Right cardiac atrium (tissue), 5 donors: ENCODE measurements at regions not wholly inside any gene's neighbourhood (a gene's known extent, or its start where the extent isn't known, plus 50 kb on each side); places are given as distances from the start of the nearest gene placed in this dataset.

ENCODE experiments used
- ATAC-seq, 2 donors: fragments of 200-7000 bp; cut with Tn5 transposase; one replicate each; pipeline versions ENCODE4 v1.8.0 to v1.9.1; 2020; ENCODE audit warnings: moderate library complexity in 2 of 2, mild to moderate bottlenecking in 1 of 2
- DNase-seq, 3 donors: peaks; one replicate each; pipeline ENCODE4 v3.0.0-alpha.2; 2020
- H3K27ac ChIP-seq: one replicate; pipeline ENCODE4 v1.5.1; 2013; ENCODE audit warnings: mild to moderate bottlenecking, low read length, control low read depth, moderate library complexity
- H3K27me3 ChIP-seq: one replicate; pipeline ENCODE4 v1.6.1; 2013; ENCODE audit not compliant: control insufficient read depth, insufficient read depth
- H3K4me1 ChIP-seq: one replicate; pipeline ENCODE4 v1.6.1; 2013; ENCODE audit warnings: low read length; ENCODE audit not compliant: control insufficient read depth, insufficient read depth
- H3K4me3 ChIP-seq: one replicate; pipeline ENCODE4 v1.5.1; 2013; ENCODE audit warnings: low read length, control low read depth
- H3K9me3 ChIP-seq: one replicate; pipeline ENCODE4 v1.6.1; 2013; ENCODE audit warnings: low read length; ENCODE audit not compliant: control insufficient read depth
- WGBS: extraction: QIAGEN DNeasy Blood & Tissue Kit; methylation state at CpG from one replicate; pipeline ENCODE4 v1.1.7; 2013; 5-methylcytosine and 5-hydroxymethylcytosine counted together
- intact Hi-C, 4 donors: fragments of 100-400 bp; cut with DNase I; formaldehyde crosslinking; loops; one replicate each; pipeline versions ENCODE4 v1.11.0 to v1.14.0; 2022 to 2023
- donor health status: healthy with polysubstance abuse.
- donor health status: DM: no; HTN: yes; CAD: no.
- donor health status: DM: no; HTN: no; CAD: no.
- donor health status: DM: no; HTN: yes; CAD: no; lungs with severe emphysema.
- donor health status: DM: yes; HTN: yes; CAD: no.

DNA sequence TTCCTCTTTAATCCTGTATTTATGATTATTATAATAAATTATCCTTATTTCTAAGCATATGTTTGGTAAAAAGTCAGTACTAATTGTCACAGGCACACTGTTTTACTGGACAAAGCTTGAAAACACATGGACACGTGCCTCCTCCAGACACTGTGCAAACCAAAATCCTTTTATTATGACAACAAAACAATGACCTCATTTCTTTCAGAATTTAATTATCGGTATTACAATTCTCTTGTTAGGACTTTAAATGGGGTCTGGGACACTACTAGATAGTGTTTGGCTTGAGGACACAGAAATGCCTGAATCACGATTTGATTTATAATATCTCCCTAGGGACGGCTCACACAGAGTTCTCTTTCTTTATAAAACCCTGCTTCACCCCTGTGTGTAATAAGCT is 107.3 kb upstream of the IGSF10 start:
- 42% methylated on average over 4 of the region's 4 CpGs for WGBS
- DNase-seq (no peak), ATAC-seq (peak; percentile 35 to 36)
- no peak overlapping the region for H3K27ac ChIP-seq
- H3K4me3 ChIP-seq: no peak overlapping the region
- no peaks in the 10 kb centered on the region for H3K27me3 ChIP-seq
- intact Hi-C loops: no loop called here
- H3K4me1 ChIP-seq: peaks cover 2% of the 10 kb centered on the region
- H3K9me3 ChIP-seq: no peaks in the 10 kb centered on the region

DNA sequence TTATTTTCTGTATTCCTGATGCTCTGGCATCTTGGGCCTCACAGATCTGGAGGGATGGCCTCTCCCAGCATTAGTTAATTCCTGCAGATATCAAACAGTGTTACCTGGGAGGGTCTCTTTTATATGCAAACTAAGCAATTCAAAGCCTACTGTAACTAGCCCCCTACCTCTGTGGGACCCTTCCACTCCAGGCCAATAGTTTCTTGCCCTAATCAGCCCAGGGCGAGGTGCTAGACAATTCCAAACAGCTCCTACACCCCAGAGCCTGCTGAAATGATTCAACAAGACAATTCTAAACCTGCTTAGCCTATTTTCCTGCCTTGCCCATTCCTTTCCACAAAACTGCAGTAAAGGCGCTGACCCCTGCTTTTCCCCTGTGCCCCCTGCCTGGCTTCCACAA is 106.6 kb upstream of the IGSF10 start:
- H3K27ac ChIP-seq: no peak overlapping the region
- no peak for ATAC-seq
- DNase-seq: no peak
- H3K4me1 ChIP-seq: peaks cover 2% of the 10 kb centered on the region
- H3K4me3 ChIP-seq: no peak overlapping the region
- intact Hi-C loops: no loop called here
- no peaks in the 10 kb centered on the region for H3K27me3 ChIP-seq
- 75% methylated on average over 2 of the region's 2 CpGs for WGBS
- no peaks in the 10 kb centered on the region for H3K9me3 ChIP-seq

DNA sequence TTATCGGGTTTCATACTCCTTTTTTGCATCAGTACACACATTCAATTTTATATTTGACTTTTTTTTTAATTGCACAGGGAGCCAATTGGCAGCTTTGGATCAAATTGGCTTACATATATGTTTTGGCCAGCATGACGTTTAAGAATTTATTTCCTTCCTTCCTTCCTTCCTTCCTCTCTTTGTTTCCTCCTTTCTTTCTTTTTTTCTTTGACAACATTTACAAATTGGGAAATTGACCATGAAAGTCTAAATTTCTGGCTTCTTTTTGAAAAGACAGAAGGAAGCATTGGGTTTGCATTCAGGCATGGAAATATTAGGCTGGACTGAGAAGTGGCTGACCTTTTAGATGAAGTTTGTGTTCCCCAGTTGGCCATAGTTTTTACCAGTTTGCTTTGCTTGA is 103.4 kb upstream of the IGSF10 start:
- intact Hi-C loops: no loop called here
- ATAC-seq: no peak

DNA sequence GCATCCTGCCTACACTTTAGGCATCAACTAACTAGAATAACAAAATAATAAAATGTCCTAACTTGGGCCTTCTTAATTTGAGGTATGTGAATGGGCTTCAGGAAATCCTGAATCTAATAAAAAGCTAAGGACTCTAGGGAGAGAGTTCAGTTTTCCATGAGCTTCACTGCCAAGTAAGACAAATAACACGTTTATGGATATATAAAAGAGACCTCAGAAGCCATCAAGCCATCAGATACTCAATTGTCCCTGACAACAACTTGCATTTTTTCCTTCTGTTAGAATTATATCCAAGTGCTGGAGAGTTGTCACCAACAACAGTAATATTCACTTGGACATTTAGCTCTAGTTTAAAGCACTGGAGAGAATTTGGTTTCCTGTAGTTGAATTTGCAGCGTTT is 102.4 kb upstream of the IGSF10 start:
- H3K4me3 ChIP-seq: no peak overlapping the region

More for the DNA sequence above, 103.4 kb upstream of the IGSF10 start:
- no peaks in the 10 kb centered on the region for H3K9me3 ChIP-seq
- WGBS: 58% methylated on average over 2 of the region's 2 CpGs
- DNase-seq: no peak
- H3K4me1 ChIP-seq: peaks cover 2% of the 10 kb centered on the region
- H3K4me3 ChIP-seq: no peak overlapping the region
- H3K27ac ChIP-seq: no peak overlapping the region
- H3K27me3 ChIP-seq: no peaks in the 10 kb centered on the region

DNA sequence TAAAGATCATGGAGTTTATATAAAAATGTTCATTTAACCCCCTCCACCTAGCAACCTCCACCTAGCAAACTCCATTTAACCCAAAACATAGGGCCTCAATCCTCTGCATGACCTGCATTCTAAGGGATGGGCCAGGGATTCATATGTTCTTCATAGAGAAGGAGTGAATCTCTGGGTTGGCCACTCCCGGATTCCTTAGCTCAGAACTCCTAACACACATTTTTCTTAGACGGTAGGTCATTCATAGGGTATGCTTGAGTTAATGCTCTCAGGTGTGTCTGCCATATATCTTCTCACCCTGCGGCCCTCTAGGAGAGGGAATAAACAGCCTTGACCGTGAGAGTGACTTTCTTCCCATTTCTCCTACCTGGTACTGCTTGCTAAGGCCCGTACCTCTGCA is 102.0 kb upstream of the IGSF10 start:
- ATAC-seq (no peak), DNase-seq (no peak)
- Histone ChIP-seq H3K9me3 (no peaks in the 10 kb centered on the region), H3K4me3 (no peak overlapping the region), H3K27ac (no peak overlapping the region), H3K4me1 (no peaks in the 10 kb centered on the region), H3K27me3 (no peaks in the 10 kb centered on the region)
- 95% methylated on average over 5 of the region's 5 CpGs for WGBS
- intact Hi-C loops: no loop called here

More for the DNA sequence above, 102.4 kb upstream of the IGSF10 start:
- no peak overlapping the region for H3K27ac ChIP-seq
- intact Hi-C loops: no loop called here
- WGBS: 49% methylated on average over 2 of the region's 2 CpGs
- H3K4me1 ChIP-seq: no peaks in the 10 kb centered on the region
- no peaks in the 10 kb centered on the region for H3K27me3 ChIP-seq
- DNase-seq (no peak), ATAC-seq (no peak)
- no peaks in the 10 kb centered on the region for H3K9me3 ChIP-seq

DNA sequence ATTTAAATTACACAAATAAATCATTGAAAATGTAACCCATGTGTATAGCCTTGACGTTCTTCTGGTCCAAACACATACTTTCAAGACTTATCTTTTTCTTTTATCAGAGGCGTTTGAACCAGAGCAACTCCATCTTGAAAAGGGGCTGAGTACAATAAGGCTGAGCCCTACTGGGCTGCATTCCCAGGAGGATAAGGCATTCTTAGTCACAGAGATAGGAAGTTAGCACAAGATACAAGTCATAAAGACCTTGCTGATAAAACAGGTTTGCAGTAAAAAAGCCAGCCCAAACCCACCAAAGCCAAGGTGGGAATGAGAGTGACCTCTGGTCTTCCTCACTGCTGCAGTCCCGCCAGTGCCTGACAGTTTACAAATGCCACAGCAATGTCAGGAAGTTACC is 101.0 kb upstream of the IGSF10 start:
- 20% methylated on average over 3 of the region's 3 CpGs for WGBS
- Histone ChIP-seq H3K27me3 (no peaks in the 10 kb centered on the region), H3K9me3 (no peaks in the 10 kb centered on the region), H3K27ac (no peak overlapping the region), H3K4me1 (no peaks in the 10 kb centered on the region), H3K4me3 (no peak overlapping the region)
- DNase-seq (no peak), ATAC-seq (no peak)
- intact Hi-C loops: no loop called here

DNA sequence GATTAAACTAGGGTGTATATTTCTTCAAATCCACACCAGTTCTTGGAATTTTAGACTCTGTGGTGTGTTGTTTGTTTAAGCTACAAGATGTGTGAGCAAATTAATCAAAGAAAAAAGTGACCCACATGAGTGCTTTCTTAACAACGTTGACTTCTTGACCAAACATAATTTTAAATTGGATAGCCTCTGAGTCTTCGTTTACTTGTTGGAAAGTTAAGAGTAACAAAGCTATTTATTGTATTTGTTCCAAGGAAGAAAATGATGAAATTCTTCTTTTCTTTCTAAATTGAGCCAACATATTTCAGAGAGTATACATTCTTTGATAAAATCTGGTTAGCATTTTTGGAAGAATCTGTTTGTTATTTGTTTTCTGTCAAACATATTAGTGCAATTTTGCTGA is 99.9 kb upstream of the IGSF10 start:
- no peak overlapping the region for H3K27ac ChIP-seq
- intact Hi-C loops: no loop called here
- 43% methylated on average over 2 of the region's 2 CpGs for WGBS
- ATAC-seq (no peak), DNase-seq (no peak)
- H3K4me1 ChIP-seq: no peaks in the 10 kb centered on the region
- no peaks in the 10 kb centered on the region for H3K27me3 ChIP-seq
- H3K4me3 ChIP-seq: no peak overlapping the region
- no peaks in the 10 kb centered on the region for H3K9me3 ChIP-seq

DNA sequence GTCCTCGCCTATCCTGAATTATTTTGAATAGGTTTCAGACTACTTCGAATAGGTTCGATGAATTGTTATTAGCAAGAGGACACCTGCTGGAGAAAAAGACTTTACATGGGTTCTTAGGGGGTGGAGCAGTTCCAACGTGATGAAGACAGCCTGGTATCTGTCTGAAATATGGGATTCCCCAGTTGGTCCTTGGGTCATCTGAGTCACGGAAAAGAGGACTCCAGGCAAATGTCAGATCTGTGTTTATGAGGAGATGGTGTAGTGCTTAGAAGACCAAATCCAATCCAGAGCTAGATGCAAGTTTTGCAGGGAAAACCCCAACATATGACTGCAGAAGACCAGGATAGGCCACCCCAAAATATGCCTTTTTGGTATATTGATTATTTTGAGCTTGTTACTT is 98.9 kb upstream of the IGSF10 start:
- H3K4me3 ChIP-seq: no peak overlapping the region
- intact Hi-C loops: no loop called here
- no peaks in the 10 kb centered on the region for H3K4me1 ChIP-seq
- 84% methylated on average over 5 of the region's 5 CpGs for WGBS
- no peak overlapping the region for H3K27ac ChIP-seq
- no peaks in the 10 kb centered on the region for H3K9me3 ChIP-seq
- ATAC-seq: no peak
- no peaks in the 10 kb centered on the region for H3K27me3 ChIP-seq
- DNase-seq: no peak

DNA sequence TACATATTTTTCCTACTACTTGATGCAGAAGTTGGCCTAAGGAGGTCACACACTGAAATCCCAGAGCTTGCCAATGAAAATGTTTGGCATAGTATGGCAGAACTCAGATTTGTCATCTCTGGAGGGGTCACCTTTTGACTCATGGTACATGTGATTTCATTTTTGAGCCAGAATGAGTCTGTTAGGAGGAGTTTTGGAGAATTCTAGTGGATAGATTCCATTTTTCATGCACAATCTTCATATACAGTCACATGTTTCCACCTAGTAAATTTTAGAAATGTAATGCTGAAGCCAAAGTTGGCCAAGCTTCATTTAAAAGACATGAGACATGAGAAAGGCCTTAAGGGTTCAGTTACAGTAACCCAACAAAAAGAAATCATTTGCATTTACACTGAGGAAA is 97.8 kb upstream of the IGSF10 start:
- ATAC-seq (peak in 1 of 2 donors; percentile 47), DNase-seq (no peak)
- H3K4me1 ChIP-seq: no peaks in the 10 kb centered on the region
- no peaks in the 10 kb centered on the region for H3K9me3 ChIP-seq
- intact Hi-C loops: no loop called here
- no peaks in the 10 kb centered on the region for H3K27me3 ChIP-seq
- no peak overlapping the region for H3K27ac ChIP-seq
- no peak overlapping the region for H3K4me3 ChIP-seq

DNA sequence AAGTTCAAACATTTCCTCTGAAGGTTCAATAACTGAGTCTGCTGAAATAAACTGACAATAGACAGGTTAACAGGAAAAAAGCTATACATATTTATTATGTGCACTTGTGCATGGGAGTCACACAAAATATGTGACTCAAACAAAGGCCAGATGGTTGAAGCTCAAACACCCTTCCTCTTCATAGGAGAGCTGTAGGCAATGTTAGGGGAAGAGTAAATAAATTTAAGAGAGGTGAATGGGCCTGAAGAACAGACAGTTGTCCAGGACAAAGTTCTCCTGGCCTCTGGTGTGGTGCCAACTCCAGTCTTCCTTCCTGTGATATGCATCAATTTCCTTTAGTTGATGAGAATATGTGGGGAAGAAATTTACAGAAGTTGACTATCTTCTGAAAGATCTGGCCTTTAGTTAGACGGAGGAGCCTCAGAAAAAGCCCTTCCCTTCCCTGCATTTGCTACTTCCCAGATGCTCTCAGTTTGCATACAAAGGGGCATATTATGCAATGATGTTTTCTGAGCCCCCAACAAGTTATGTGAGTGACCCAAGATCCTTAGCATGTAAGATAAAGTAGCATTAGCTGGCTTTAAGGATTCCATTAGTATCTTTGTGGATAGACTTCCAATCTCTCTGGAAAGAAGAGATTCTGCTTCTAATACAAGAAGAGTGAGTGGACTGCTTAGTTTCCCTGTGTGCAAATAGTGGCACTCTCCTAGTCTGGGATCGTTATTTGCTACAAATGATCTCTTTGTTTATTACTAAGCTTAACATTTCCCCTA is 96.4 kb upstream of the IGSF10 start:
- ATAC-seq (no peak), DNase-seq (no peak)
- no peaks in the 10 kb centered on the region for H3K27me3 ChIP-seq
- H3K27ac ChIP-seq: no peak overlapping the region
- H3K4me3 ChIP-seq: no peak overlapping the region
- intact Hi-C loops: no loop called here
- H3K4me1 ChIP-seq: no peaks in the 10 kb centered on the region
- no peaks in the 10 kb centered on the region for H3K9me3 ChIP-seq
- WGBS: 66% methylated on average over 2 of the region's 2 CpGs

DNA sequence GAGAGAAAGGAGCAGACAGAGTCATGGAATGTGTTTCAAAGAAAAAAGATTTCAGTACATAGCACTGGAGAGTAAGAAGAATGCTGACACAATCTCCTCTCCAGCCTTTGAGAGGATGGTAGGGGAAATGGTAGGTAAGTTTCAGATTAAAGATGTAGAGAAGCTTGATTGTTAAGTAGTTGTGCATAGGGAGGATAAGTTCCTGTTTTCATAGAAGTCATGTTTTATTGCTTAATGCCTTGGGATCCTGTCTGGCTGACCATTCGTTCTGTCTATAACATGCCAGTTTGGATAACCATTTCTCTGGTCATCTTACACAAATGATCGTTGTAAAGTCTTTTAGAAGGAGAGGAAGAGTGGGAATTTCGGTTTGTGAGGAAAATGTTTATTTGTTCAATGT is 95.7 kb upstream of the IGSF10 start:
- Histone ChIP-seq H3K9me3 (no peaks in the 10 kb centered on the region), H3K4me3 (no peak overlapping the region), H3K27me3 (no peaks in the 10 kb centered on the region), H3K27ac (no peak overlapping the region), H3K4me1 (no peaks in the 10 kb centered on the region)
- ATAC-seq (no peak), DNase-seq (no peak)
- intact Hi-C loops: no loop called here
- WGBS: 71% methylated on average over 3 of the region's 3 CpGs

DNA sequence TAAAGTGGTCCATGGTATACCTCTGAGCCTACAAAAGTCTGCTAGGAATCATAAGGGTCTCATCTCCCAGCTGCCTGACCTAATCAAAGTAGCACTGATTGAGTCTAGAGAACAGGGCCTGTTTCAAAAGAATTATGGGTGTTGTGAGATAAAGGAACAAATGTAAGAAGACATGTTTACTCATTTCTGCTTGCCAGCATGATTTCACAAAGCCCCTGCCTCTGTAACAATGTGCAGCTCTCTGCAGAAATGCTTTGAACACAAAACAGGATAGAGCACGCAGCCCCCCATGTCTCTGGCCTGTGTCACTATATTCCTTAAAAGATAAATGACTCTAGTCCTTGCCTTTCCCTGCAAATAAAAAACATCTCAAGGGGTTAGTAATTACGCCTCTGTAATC is 94.7 kb upstream of the IGSF10 start:
- Histone ChIP-seq H3K27ac (peak overlapping the region; percentile 27), H3K4me1 (peaks cover 2% of the 10 kb centered on the region), H3K9me3 (no peaks in the 10 kb centered on the region), H3K27me3 (no peaks in the 10 kb centered on the region), H3K4me3 (no peak overlapping the region)
- DNase-seq: no peak
- 53% methylated on average over 2 of the region's 2 CpGs for WGBS
- intact Hi-C loops: no loop called here
- ATAC-seq: no peak
